Osteoblast (primary cell): ENCODE measurements at regions not wholly inside any gene's neighbourhood (a gene's known extent, or its start where the extent isn't known, plus 50 kb on each side); places are given as distances from the start of the nearest gene placed in this dataset.

Experiments used
- DNase-seq: peaks from one replicate; pipeline ENCODE4 v3.0.0; 2011; ENCODE audit warnings: low spot score, mixed read lengths; ENCODE audit not compliant: insufficient read length; ENCODE audit errors: missing footprints
- H2AFZ ChIP-seq: 2 replicates; pipeline ENCODE4 v1.6.0; 2011; ENCODE audit warnings: mild to moderate bottlenecking, low read length
- H3K27ac ChIP-seq: 2 replicates; pipeline ENCODE4 v1.5.1; 2011; ENCODE audit warnings: mild to moderate bottlenecking, low read depth, low read length, moderate library complexity
- H3K27me3 ChIP-seq: 2 replicates; pipeline ENCODE4 v1.6.0; 2012; ENCODE audit warnings: mild to moderate bottlenecking, control low read depth, inconsistent platforms, low read length, moderate library complexity; ENCODE audit not compliant: insufficient read depth
- H3K36me3 ChIP-seq: 2 replicates; pipeline ENCODE4 v1.5.1; 2011; ENCODE audit warnings: mild to moderate bottlenecking, low read length, control low read depth, moderate library complexity; ENCODE audit not compliant: insufficient read depth
- H3K4me1 ChIP-seq: 2 replicates; pipeline ENCODE4 v1.5.1; 2011; ENCODE audit warnings: mild to moderate bottlenecking, low read length, control low read depth, moderate library complexity; ENCODE audit not compliant: insufficient read depth
- H3K4me2 ChIP-seq: 2 replicates; pipeline ENCODE4 v1.6.0; 2011; ENCODE audit warnings: mild to moderate bottlenecking, low read length; ENCODE audit not compliant: insufficient read depth
- H3K4me3 ChIP-seq: fragments of 200-600 bp; sonication (generic); 3 replicates; pipeline ENCODE4 v1.5.1; 2012; ENCODE audit warnings: mild to moderate bottlenecking, low read length, inconsistent platforms; ENCODE audit not compliant: insufficient read depth
- H3K79me2 ChIP-seq: 2 replicates; pipeline ENCODE4 v1.6.0; 2012; ENCODE audit warnings: mild to moderate bottlenecking, low read length, control low read depth, inconsistent platforms; ENCODE audit not compliant: insufficient read depth
- H3K9me3 ChIP-seq: 2 replicates; pipeline ENCODE4 v1.5.1; 2011; ENCODE audit warnings: low read depth, low read length, control low read depth
- H4K20me1 ChIP-seq: 2 replicates; pipeline ENCODE4 v1.6.0; 2012; ENCODE audit warnings: mild to moderate bottlenecking, low read length, control low read depth; ENCODE audit not compliant: insufficient read depth
- CTCF ChIP-seq: IDR thresholded peaks from 2 replicates; pipeline ENCODE4 v1.5.1; 2011; ENCODE audit warnings: mild to moderate bottlenecking, low read depth, low read length, moderate library complexity; ENCODE audit errors: extremely low read depth

- Histone ChIP-seq H3K27ac (no peak overlapping the region), H3K9me3 (no peaks in the 10 kb centered on the region), H3K4me1 (no peaks in the 10 kb centered on the region), H2AFZ (no peak overlapping the region), H3K79me2 (no peaks in the 10 kb centered on the region), H3K4me2 (no peak overlapping the region), H3K4me3 (no peak overlapping the region), H3K27me3 (no peaks in the 10 kb centered on the region), H4K20me1 (no peaks in the 10 kb centered on the region), H3K36me3 (no peaks in the 10 kb centered on the region)
- TF ChIP-seq CTCF, result no peak
- no peak for DNase-seq
Observed at GRCh38 chr1:232363008-232363407, 266.9 kb downstream of the SIPA1L2 start.

DNA sequence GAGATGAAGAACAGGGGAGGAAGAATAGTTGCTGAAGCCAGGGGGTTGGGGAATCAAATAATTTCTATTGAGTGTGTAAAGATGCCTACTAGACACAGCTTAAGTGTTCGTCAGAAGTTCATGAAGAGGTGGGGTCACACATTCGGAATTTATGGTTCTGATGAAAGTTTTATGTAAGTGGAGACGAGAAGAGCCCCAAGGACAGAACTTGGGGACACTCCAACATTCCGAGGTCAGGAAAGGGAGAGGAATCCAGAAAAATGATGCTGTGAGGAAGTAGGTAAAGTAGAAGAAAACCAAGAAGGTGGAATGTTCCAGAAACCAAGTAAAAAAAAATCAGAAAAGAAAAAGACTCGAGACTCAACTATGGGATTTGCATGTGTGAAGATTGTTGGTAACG lies 272.5 kb downstream of the SIPA1L2 start:
- H3K79me2 ChIP-seq, result no peaks in the 10 kb centered on the region
- TF ChIP-seq CTCF, result no peak
- H2AFZ ChIP-seq, result no peak overlapping the region
- no peak overlapping the region for H3K4me2 ChIP-seq
- H3K9me3 ChIP-seq, result no peaks in the 10 kb centered on the region
- H3K27ac ChIP-seq, result no peak overlapping the region
- no peak for DNase-seq
- no peak overlapping the region for H3K4me3 ChIP-seq
- H3K27me3 ChIP-seq, result no peaks in the 10 kb centered on the region
- H3K4me1 ChIP-seq, result no peaks in the 10 kb centered on the region
- H4K20me1 ChIP-seq, result no peaks in the 10 kb centered on the region
- no peaks in the 10 kb centered on the region for H3K36me3 ChIP-seq

DNA sequence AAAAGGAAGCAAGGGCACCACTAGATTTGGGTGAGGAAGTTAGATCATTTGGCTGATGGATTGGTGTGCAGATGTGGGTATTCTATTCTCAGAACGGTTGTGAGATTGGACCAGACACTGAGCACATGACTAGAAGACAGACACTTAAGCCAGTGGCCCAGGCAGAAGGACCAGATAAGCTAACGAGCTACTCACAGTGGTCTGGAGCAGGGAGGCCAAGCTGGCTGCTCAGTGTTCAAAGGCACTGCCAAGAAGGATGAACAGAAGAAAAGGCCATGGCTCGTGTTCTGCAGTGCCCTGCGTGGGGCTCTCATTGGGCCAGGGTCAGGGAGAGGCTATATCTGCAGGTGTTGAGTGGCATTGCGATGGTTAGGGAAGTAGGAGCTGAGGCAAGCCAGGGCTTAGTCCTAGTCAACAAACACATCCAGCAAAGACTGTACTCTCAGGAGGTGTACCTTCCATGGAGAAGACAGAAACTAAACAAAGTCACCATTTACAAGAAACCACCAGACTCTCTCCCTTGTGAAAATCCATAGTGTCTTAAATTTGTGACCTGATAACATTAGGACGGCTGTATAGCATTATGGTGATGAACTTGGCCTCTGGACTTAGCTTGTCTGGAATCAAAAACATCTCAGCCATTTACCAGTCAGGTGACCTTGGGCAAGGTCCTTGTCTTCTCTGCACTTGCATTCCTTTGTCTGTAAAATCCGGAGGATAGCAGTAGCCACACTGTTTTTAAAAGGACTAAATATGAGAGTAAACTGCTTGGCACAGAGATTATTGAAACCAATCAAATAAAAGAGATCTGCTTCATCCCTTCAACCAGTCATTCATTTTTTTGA lies 274.5 kb downstream of the SIPA1L2 start:
- H2AFZ ChIP-seq, result no peak overlapping the region
- H3K9me3 ChIP-seq, result no peaks in the 10 kb centered on the region
- H3K4me2 ChIP-seq, result no peak overlapping the region
- H3K27ac ChIP-seq, result no peak overlapping the region
- H3K79me2 ChIP-seq, result no peaks in the 10 kb centered on the region
- H3K4me1 ChIP-seq, result no peaks in the 10 kb centered on the region
- no peak for DNase-seq
- H3K4me3 ChIP-seq, result no peak overlapping the region
- no peaks in the 10 kb centered on the region for H3K27me3 ChIP-seq
- no peaks in the 10 kb centered on the region for H4K20me1 ChIP-seq
- H3K36me3 ChIP-seq, result no peaks in the 10 kb centered on the region
- TF ChIP-seq CTCF, result no peak

DNA sequence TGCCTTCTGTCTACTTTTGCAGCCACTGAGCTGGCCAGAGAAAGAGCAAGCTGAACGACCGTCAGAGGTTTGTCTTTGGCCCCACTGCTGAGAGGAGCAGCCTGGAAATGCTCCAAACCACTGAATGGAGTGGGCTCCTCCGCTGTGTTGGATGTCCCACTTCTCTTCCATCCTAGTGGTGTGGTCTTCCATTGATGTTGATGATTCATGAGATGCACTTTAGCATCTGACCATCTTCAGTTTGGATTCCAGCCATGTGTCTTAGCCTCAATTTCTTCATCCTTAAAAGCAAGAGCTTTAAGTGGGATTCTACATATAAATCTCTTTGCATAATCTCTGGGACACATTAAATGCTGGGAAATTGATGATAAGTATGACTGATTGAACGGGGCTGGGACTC lies 276.9 kb downstream of the SIPA1L2 start:
- no peak for TF ChIP-seq CTCF
- Histone ChIP-seq H3K27me3 (no peaks in the 10 kb centered on the region), H3K4me1 (no peaks in the 10 kb centered on the region), H3K9me3 (no peaks in the 10 kb centered on the region), H3K36me3 (no peaks in the 10 kb centered on the region), H3K79me2 (no peaks in the 10 kb centered on the region), H3K4me3 (no peak overlapping the region), H2AFZ (no peak overlapping the region), H4K20me1 (no peaks in the 10 kb centered on the region), H3K4me2 (no peak overlapping the region), H3K27ac (no peak overlapping the region)
- no peak for DNase-seq
